Activated B cell treated with CpG ODN at 0.5 μM for 24 hours (primary cell): ENCODE measurements at regions not wholly inside any gene's neighbourhood (a gene's known extent, or its start where the extent isn't known, plus 50 kb on each side); places are given as distances from the start of the nearest gene placed in this dataset.
"Not testable (repeated sequence)": the region's sequence is repeated elsewhere in the genome, so short reads cannot be mapped to it uniquely, and the experiment has no call there.

Experiments
- ATAC-seq: fragments of 200-7000 bp; cut with Tn5 transposase; one replicate; pipeline ENCODE4 v1.10.0; 2021; ENCODE audit warnings: low read depth, mild to moderate bottlenecking, moderate library complexity
- CTCF ChIA-PET: fragments of 350-600 bp; sonication (Branson Sonifier 250); formaldehyde crosslinking; loops from one replicate; lab custom pipeline; 2021; ENCODE audit warnings: antibody characterized with exemption; lab: Charles Lee
- POLR2A ChIA-PET: fragments of 350-600 bp; sonication (Branson Sonifier 250); formaldehyde crosslinking; loops from one replicate; lab custom pipeline; 2021; ENCODE audit warnings: antibody characterized with exemption; lab: Charles Lee
- DNase-seq: peaks from one replicate; pipeline ENCODE4 v3.0.0; 2022
- H3K27ac Mint-ChIP-seq: one replicate; pipeline ENCODE4 v1.8.0; 2020; ENCODE audit warnings: mixed read lengths
- H3K27me3 Mint-ChIP-seq: one replicate; pipeline ENCODE4 v1.8.0; 2021; ENCODE audit warnings: mixed read lengths
- H3K36me3 Mint-ChIP-seq: one replicate; pipeline ENCODE4 v1.8.0; 2021; ENCODE audit warnings: low read depth, mixed read lengths
- H3K4me1 Mint-ChIP-seq: one replicate; pipeline ENCODE4 v1.8.0; 2021; ENCODE audit warnings: mixed read lengths
- H3K4me3 Mint-ChIP-seq: one replicate; pipeline ENCODE4 v1.8.0; 2020; ENCODE audit warnings: mild to moderate bottlenecking, mixed read lengths
- H3K9me3 Mint-ChIP-seq: one replicate; pipeline ENCODE4 v1.8.0; 2020; ENCODE audit warnings: mixed read lengths
- intact Hi-C: fragments of 100-400 bp; cut with micrococcal nuclease; formaldehyde crosslinking; loops from one replicate; pipeline ENCODE4 v1.15.1; 2024
- TF ChIP-seq, protein P1 (sequence below): fragments of 200-600 bp; IDR thresholded peaks from one replicate; pipeline ENCODE4 v1.8.0; 2022; ENCODE audit warnings: antibody characterized with exemption, mild to moderate bottlenecking

DNA sequence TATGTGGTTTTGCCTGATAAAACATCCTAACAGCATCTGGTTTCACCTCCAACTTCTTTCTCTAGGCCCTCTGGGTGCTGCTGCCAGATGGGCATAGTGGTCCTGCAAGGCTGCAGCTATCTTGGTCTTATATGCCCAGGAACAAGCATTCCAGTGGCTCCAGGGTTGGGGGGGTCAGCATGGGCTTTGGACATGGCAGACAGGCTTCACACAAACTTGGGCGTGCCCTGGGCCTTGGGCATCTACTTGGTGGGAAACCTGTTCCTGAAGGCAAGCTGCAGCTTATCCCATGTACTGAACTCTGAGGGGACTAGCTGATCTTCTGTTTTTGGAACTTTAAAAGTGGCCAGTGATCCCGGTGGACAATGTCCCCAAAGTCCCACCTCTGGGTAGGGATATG is 54.9 kb upstream of the ZNF678 start:
- no peak for DNase-seq
- ATAC-seq = no peak
- Mint-ChIP-seq H3K27me3 (peaks cover 3% of the 10 kb centered on the region), H3K27ac (no peak overlapping the region), H3K9me3 (no peaks in the 10 kb centered on the region), H3K36me3 (no peaks in the 10 kb centered on the region), H3K4me3 (no peak overlapping the region), H3K4me1 (no peaks in the 10 kb centered on the region)
- intact Hi-C loops = no loop called here
- ChIA-PET POLR2A (no interaction called here), CTCF (no interaction called here)
- TF ChIP-seq, protein P1, sequence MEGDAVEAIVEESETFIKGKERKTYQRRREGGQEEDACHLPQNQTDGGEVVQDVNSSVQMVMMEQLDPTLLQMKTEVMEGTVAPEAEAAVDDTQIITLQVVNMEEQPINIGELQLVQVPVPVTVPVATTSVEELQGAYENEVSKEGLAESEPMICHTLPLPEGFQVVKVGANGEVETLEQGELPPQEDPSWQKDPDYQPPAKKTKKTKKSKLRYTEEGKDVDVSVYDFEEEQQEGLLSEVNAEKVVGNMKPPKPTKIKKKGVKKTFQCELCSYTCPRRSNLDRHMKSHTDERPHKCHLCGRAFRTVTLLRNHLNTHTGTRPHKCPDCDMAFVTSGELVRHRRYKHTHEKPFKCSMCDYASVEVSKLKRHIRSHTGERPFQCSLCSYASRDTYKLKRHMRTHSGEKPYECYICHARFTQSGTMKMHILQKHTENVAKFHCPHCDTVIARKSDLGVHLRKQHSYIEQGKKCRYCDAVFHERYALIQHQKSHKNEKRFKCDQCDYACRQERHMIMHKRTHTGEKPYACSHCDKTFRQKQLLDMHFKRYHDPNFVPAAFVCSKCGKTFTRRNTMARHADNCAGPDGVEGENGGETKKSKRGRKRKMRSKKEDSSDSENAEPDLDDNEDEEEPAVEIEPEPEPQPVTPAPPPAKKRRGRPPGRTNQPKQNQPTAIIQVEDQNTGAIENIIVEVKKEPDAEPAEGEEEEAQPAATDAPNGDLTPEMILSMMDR = no peak

DNA sequence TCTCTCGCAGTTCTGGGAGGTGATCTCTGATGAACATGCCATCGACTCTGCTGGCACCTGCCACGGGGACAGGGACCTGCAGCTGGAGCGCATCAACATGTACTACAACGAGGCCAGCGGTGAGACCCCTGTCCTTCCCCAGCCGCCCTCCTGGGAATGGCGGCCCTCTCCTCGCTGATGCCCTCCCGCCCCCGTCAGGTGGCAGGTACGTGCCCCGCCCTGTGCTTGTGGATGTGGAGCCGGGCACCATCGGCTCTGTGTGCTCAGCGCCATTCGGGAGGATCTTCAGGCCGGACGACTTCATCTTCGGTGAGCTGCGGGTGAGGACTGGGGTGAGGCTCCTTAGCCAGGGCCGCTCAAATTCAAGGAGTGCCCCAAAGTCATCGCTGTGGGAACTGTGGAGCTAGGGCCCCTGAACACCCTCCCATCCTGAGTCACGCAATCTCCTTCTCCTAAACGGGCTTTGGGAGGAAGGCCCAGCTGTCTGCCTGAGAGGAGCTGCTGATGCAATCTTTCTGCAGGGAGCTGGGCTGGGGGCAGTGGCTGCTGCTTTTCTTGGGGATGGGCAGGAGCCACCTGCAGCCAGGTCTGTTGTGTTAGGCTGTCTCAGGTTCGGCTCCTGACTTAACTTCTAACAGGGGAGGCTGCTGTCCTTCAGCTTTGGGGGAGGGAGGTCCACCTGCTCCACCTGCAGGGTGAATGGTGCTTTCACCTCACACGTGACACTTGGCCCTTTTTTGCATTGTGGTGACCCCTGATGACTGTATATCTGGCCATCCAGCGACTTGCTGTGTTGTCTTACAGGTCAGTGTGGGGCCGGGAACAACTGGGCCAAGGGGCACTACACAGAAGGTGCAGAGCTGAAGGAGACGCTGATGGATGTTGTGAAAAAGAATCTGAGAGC is 56.6 kb upstream of the ZNF678 start:
- not testable (repeated sequence) for ATAC-seq

DNA sequence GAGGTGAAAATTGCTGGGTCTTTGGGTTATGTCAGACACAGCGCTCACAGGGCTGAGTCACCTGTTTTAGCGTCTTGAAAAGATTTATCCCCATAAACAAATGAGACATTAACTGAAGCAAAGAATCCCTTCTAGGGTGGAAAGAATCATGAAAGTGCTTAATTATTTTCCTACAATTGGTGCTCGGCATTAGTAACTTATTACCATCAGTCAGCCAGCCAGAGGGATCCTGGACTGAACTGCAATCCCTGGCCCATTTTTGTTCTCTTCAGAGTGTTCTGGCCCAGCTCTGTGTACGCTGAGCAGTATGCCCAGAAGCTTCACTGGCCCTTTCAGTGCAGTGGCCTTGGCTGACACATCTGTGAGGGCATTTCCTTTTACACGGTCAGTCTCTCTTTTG is 67.3 kb upstream of the ZNF678 start:
- H3K36me3 Mint-ChIP-seq, H3K9me3 Mint-ChIP-seq, H3K4me1 Mint-ChIP-seq, ATAC-seq, CTCF ChIA-PET, DNase-seq, H3K27me3 Mint-ChIP-seq, H3K27ac Mint-ChIP-seq, intact Hi-C loops, POLR2A ChIA-PET, H3K4me3 Mint-ChIP-seq: not testable (repeated sequence)

More for the DNA sequence above, 56.6 kb upstream of the ZNF678 start:
- H3K4me1 Mint-ChIP-seq, H3K9me3 Mint-ChIP-seq, POLR2A ChIA-PET, DNase-seq, H3K36me3 Mint-ChIP-seq, CTCF ChIA-PET, intact Hi-C loops, H3K27ac Mint-ChIP-seq, H3K27me3 Mint-ChIP-seq, H3K4me3 Mint-ChIP-seq: not testable (repeated sequence)

DNA sequence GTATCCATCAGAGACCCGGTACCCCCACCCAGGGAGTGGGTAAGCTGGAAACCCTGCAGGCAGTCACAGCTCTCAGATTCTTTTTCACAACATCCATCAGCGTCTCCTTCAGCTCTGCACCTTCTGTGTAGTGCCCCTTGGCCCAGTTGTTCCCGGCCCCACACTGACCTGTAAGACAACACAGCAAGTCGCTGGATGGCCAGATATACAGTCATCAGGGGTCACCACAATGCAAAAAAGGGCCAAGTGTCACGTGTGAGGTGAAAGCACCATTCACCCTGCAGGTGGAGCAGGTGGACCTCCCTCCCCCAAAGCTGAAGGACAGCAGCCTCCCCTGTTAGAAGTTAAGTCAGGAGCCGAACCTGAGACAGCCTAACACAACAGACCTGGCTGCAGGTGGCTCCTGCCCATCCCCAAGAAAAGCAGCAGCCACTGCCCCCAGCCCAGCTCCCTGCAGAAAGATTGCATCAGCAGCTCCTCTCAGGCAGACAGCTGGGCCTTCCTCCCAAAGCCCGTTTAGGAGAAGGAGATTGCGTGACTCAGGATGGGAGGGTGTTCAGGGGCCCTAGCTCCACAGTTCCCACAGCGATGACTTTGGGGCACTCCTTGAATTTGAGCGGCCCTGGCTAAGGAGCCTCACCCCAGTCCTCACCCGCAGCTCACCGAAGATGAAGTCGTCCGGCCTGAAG is 69.3 kb upstream of the ZNF678 start:
- H3K27me3 Mint-ChIP-seq, ATAC-seq, H3K4me3 Mint-ChIP-seq, H3K36me3 Mint-ChIP-seq, H3K9me3 Mint-ChIP-seq, CTCF ChIA-PET, POLR2A ChIA-PET, DNase-seq, intact Hi-C loops, H3K27ac Mint-ChIP-seq, H3K4me1 Mint-ChIP-seq: not testable (repeated sequence)

DNA sequence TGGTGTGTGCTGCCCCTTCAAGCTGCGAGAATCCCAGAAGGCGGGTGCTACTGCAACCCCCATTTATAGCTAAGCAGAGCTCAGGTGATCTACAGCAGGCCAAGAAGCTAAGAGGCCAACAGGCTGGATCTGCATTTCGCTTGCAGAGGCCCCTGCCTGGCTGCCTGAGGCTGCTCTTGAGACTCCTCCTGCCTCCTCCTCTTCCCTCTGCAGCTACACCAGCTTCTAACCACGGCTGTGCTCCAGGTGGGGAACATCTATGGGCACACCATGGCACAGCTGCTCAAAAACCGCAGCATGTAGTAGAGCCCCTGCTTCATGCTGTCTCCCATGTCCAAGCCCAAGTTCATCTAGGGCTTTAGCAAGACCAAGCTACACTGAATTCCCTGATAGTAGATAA is 72.9 kb upstream of the ZNF678 start:
- intact Hi-C loops = no loop called here
- no peak for ATAC-seq
- peaks cover 5% of the 10 kb centered on the region for H3K9me3 Mint-ChIP-seq
- no peak for DNase-seq
- POLR2A ChIA-PET = no interaction called here
- no peaks in the 10 kb centered on the region for H3K36me3 Mint-ChIP-seq
- H3K4me3 Mint-ChIP-seq = no peak overlapping the region
- H3K27ac Mint-ChIP-seq = no peak overlapping the region
- TF ChIP-seq, protein P1 = no peak
- CTCF ChIA-PET = no interaction called here
- H3K27me3 Mint-ChIP-seq = no peaks in the 10 kb centered on the region
- H3K4me1 Mint-ChIP-seq = peaks cover 7% of the 10 kb centered on the region

DNA sequence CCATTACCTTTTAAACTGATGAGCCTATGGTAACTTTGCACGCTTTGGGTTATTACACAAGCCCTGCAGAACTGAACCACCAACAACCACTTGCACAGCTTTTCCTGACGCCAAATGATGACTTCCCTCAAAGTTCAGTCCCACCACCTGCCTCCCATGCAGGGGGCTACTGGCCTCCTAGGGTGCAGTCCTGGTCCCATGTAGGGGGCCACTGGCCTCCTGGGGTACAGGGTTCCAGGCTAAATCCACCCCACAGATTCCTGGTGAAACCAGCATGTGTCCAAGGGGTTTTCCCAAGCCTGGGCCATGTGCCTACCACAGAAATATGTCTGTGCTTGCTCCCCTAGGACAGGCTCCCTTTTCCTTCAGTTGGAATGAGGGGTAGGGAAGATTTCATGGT is 73.4 kb upstream of the ZNF678 start:
- ATAC-seq = no peak

More for the DNA sequence above, 73.4 kb upstream of the ZNF678 start:
- Mint-ChIP-seq H3K36me3 (no peaks in the 10 kb centered on the region), H3K27ac (no peak overlapping the region), H3K27me3 (no peaks in the 10 kb centered on the region), H3K9me3 (peaks cover 5% of the 10 kb centered on the region), H3K4me1 (peaks cover 7% of the 10 kb centered on the region), H3K4me3 (no peak overlapping the region)
- intact Hi-C loops = no loop called here
- TF ChIP-seq, protein P1 = no peak
- ChIA-PET POLR2A (no interaction called here), CTCF (interaction anchor here (0.6 kb wide), 1 partner anchor 53 kb away, joined by 3 read pairs; no protein-coding TSS in a partner anchor)
- DNase-seq = no peak
